Loucy (cell line): ENCODE measurements at regions not wholly inside any gene's neighbourhood (a gene's known extent, or its start where the extent isn't known, plus 50 kb on each side); places are given as distances from the start of the nearest gene placed in this dataset.
"Not testable (repeated sequence)": the region's sequence is repeated elsewhere in the genome, so short reads cannot be mapped to it uniquely, and the experiment has no call there.

ENCODE experiments used
- H2AFZ ChIP-seq: fragments of 200-600 bp; sonication (generic); 2 replicates; pipeline ENCODE4 v1.6.0; 2016; ENCODE audit warnings: antibody characterized with exemption, mild to moderate bottlenecking, low read length, moderate library complexity
- H3F3A ChIP-seq: fragments of 200-600 bp; 2 replicates; pipeline ENCODE4 v1.6.0; 2016; ENCODE audit warnings: antibody characterized with exemption, low read depth, mild to moderate bottlenecking
- H3K27me3 ChIP-seq: fragments of 200-600 bp; sonication (generic); 2 replicates; pipeline ENCODE4 v1.6.1; 2014; ENCODE audit warnings: low read length, mild to moderate bottlenecking; ENCODE audit not compliant: insufficient read depth, poor library complexity, severe bottlenecking
- H3K36me3 ChIP-seq: fragments of 200-600 bp; sonication (generic); 2 replicates; pipeline ENCODE4 v1.6.1; 2016; ENCODE audit warnings: low read length; ENCODE audit not compliant: insufficient read depth
- H3K4me1 ChIP-seq: fragments of 200-600 bp; sonication (generic); 2 replicates; pipeline ENCODE4 v1.5.1; 2014; ENCODE audit warnings: low read length, mild to moderate bottlenecking; ENCODE audit not compliant: insufficient read depth, poor library complexity, severe bottlenecking
- H3K4me2 ChIP-seq: fragments of 200-600 bp; sonication (generic); 2 replicates; pipeline ENCODE4 v1.6.0; 2014; ENCODE audit warnings: antibody characterized with exemption, low read length, low read depth, mild to moderate bottlenecking; ENCODE audit not compliant: poor library complexity, severe bottlenecking
- H3K4me3 ChIP-seq: fragments of 200-600 bp; sonication (generic); 2 replicates; pipeline ENCODE4 v1.5.1; 2014; ENCODE audit warnings: low read length, mild to moderate bottlenecking, mixed read lengths; ENCODE audit not compliant: poor library complexity, severe bottlenecking
- H3K79me2 ChIP-seq: fragments of 200-600 bp; sonication (generic); 2 replicates; pipeline ENCODE4 v1.6.1; 2014; ENCODE audit warnings: low read length; ENCODE audit not compliant: insufficient read depth
- H3K9ac ChIP-seq: fragments of 200-600 bp; sonication (generic); 2 replicates; pipeline ENCODE4 v1.6.0; 2014; ENCODE audit warnings: mild to moderate bottlenecking, low read depth, low read length, moderate library complexity; ENCODE audit not compliant: poor library complexity, severe bottlenecking
- H3K9me2 ChIP-seq: fragments of 200-600 bp; sonication (generic); replicated peaks from 2 replicates; pipeline ENCODE4 v1.6.1; 2016; ENCODE audit warnings: low read depth, low read length, mixed read lengths
- H3K9me3 ChIP-seq: fragments of 200-600 bp; sonication (generic); 2 replicates; pipeline ENCODE4 v1.6.1; 2014; ENCODE audit warnings: mild to moderate bottlenecking, antibody characterized with exemption, low read length, low read depth; ENCODE audit not compliant: insufficient read depth
- H4K20me1 ChIP-seq: fragments of 200-600 bp; sonication (generic); 2 replicates; pipeline ENCODE4 v1.6.0; 2014; ENCODE audit warnings: antibody characterized with exemption, low read length, mild to moderate bottlenecking; ENCODE audit not compliant: insufficient read depth, poor library complexity, severe bottlenecking
- CTCF ChIP-seq: fragments of 200-600 bp; sonication (generic); conservative IDR thresholded peaks from 2 replicates; pipeline ENCODE4 v1.5.1; 2014; ENCODE audit warnings: mild to moderate bottlenecking, antibody characterized with exemption, low read length
- EZH2phosphoT487 ChIP-seq: fragments of 200-600 bp; IDR thresholded peaks from 2 replicates; pipeline ENCODE4 v1.6.1; 2018; ENCODE audit warnings: antibody characterized with exemption, mild to moderate bottlenecking, moderate library complexity, borderline replicate concordance

- Histone ChIP-seq H4K20me1 (no peaks in the 10 kb centered on the region), H3K79me2 (no peaks in the 10 kb centered on the region), H3K27me3 (no peaks in the 10 kb centered on the region), H3K4me1 (no peaks in the 10 kb centered on the region), H3F3A (no peaks in the 10 kb centered on the region), H3K4me2 (no peak overlapping the region), H3K4me3 (no peak overlapping the region), H3K9me3 (no peaks in the 10 kb centered on the region), H2AFZ (no peak overlapping the region), H3K36me3 (no peaks in the 10 kb centered on the region), H3K9me2 (no peaks in the 10 kb centered on the region), H3K9ac (no peak overlapping the region)
- TF ChIP-seq EZH2phosphoT487 (no peak), CTCF (no peak)
Observed at GRCh38 chr10:59047957-59048618, 128.4 kb upstream of the PHYHIPL start.

GRCh38 chr10:59053502-59053901 is 122.9 kb upstream of the PHYHIPL start:
- not testable (repeated sequence) for H3K79me2 ChIP-seq, H2AFZ ChIP-seq, H3F3A ChIP-seq, H3K4me1 ChIP-seq, H3K9me2 ChIP-seq, H3K4me3 ChIP-seq, H3K9ac ChIP-seq, H3K9me3 ChIP-seq, H3K27me3 ChIP-seq, H3K36me3 ChIP-seq, H3K4me2 ChIP-seq, H4K20me1 ChIP-seq

GRCh38 chr10:59055045-59055444 is 121.4 kb upstream of the PHYHIPL start:
- Histone ChIP-seq H3K36me3 (no peaks in the 10 kb centered on the region), H3K4me1 (no peaks in the 10 kb centered on the region), H3F3A (no peaks in the 10 kb centered on the region), H3K27me3 (no peaks in the 10 kb centered on the region), H2AFZ (no peak overlapping the region), H4K20me1 (no peaks in the 10 kb centered on the region), H3K9me2 (no peaks in the 10 kb centered on the region), H3K4me3 (no peak overlapping the region), H3K4me2 (no peak overlapping the region), H3K9me3 (no peaks in the 10 kb centered on the region), H3K9ac (no peak overlapping the region), H3K79me2 (no peaks in the 10 kb centered on the region)
- TF ChIP-seq EZH2phosphoT487 = no peak
- no peak for TF ChIP-seq CTCF

GRCh38 chr10:59057345-59057744 is 119.1 kb upstream of the PHYHIPL start:
- no peak for TF ChIP-seq EZH2phosphoT487
- TF ChIP-seq CTCF = no peak
- Histone ChIP-seq H3F3A (no peaks in the 10 kb centered on the region), H3K4me1 (no peaks in the 10 kb centered on the region), H4K20me1 (no peaks in the 10 kb centered on the region), H3K9me2 (no peaks in the 10 kb centered on the region), H3K9ac (no peak overlapping the region), H3K79me2 (no peaks in the 10 kb centered on the region), H3K27me3 (no peaks in the 10 kb centered on the region), H3K36me3 (no peaks in the 10 kb centered on the region), H3K4me2 (no peak overlapping the region), H2AFZ (no peak overlapping the region), H3K4me3 (no peak overlapping the region), H3K9me3 (no peaks in the 10 kb centered on the region)
